DMS79 (cell line): ENCODE measurements at regions not wholly inside any gene's neighbourhood (a gene's known extent, or its start where the extent isn't known, plus 50 kb on each side); places are given as distances from the start of the nearest gene placed in this dataset.

ENCODE experiments used
- DNase-seq: peaks from one replicate; lab custom pipeline; 2025; lab: John Stamatoyannopoulos, UW

- no peak for DNase-seq
These were observed 2125.8 kb downstream of the MAT2B start for GRCh38 chr5:165631235-165631634.

GRCh38 chr5:165642366-165642765, 2136.9 kb downstream of the MAT2B start:
- DNase-seq, result no peak

GRCh38 chr5:165665735-165666400, 2160.4 kb downstream of the MAT2B start:
- no peak for DNase-seq

- no peak for DNase-seq
These were observed 2168.1 kb downstream of the MAT2B start for GRCh38 chr5:165673499-165673898.

- DNase-seq, result no peak
These were observed 2190.4 kb downstream of the MAT2B start for GRCh38 chr5:165695796-165696195.

- no peak for DNase-seq
These were observed 2200.5 kb downstream of the MAT2B start for GRCh38 chr5:165705960-165706359.

- DNase-seq, result no peak
These were observed 2206.6 kb downstream of the MAT2B start for GRCh38 chr5:165712011-165712410.

GRCh38 chr5:165714598-165714997, 2209.2 kb downstream of the MAT2B start:
- no peak for DNase-seq

- DNase-seq, result no peak
These were observed 2215.5 kb downstream of the MAT2B start for GRCh38 chr5:165720901-165721300.

GRCh38 chr5:165722401-165722800, 2217.0 kb downstream of the MAT2B start:
- no peak for DNase-seq

- DNase-seq, result no peak
These were observed 2218.5 kb downstream of the MAT2B start for GRCh38 chr5:165723931-165724330.

GRCh38 chr5:165728425-165728824, 2223.0 kb downstream of the MAT2B start:
- no peak for DNase-seq

GRCh38 chr5:165735388-165735787, 2230.0 kb downstream of the MAT2B start:
- DNase-seq, result no peak

GRCh38 chr5:165739079-165739741, 2233.8 kb downstream of the MAT2B start:
- DNase-seq, result no peak

- no peak for DNase-seq
These were observed 2252.4 kb downstream of the MAT2B start for GRCh38 chr5:165757791-165758190.

- no peak for DNase-seq
These were observed 2269.7 kb downstream of the MAT2B start for GRCh38 chr5:165775111-165775510.

GRCh38 chr5:165779505-165779904, 2274.1 kb downstream of the MAT2B start:
- no peak for DNase-seq

- DNase-seq, result no peak
These were observed 2275.5 kb downstream of the MAT2B start for GRCh38 chr5:165780901-165781300.

GRCh38 chr5:165781738-165782137, 2276.3 kb downstream of the MAT2B start:
- no peak for DNase-seq

GRCh38 chr5:165783024-165783423, 2277.6 kb downstream of the MAT2B start:
- DNase-seq, result no peak

- no peak for DNase-seq
These were observed 2280.7 kb downstream of the MAT2B start for GRCh38 chr5:165786073-165786472.

- no peak for DNase-seq
These were observed 2289.7 kb downstream of the MAT2B start for GRCh38 chr5:165795073-165795472.

GRCh38 chr5:165805756-165806155, 2300.3 kb downstream of the MAT2B start:
- no peak for DNase-seq

GRCh38 chr5:165808335-165808734, 2302.9 kb downstream of the MAT2B start:
- DNase-seq, result no peak
